HCT116 (cell line): ENCODE measurements at regions not wholly inside any gene's neighbourhood (a gene's known extent, or its start where the extent isn't known, plus 50 kb on each side); places are given as distances from the start of the nearest gene placed in this dataset.

Experiments used
- ATAC-seq: fragments of 200-7000 bp; cut with Tn5 transposase; 2 replicates; pipeline ENCODE4 v1.9.1; 2020; ENCODE audit warnings: mild to moderate bottlenecking, moderate library complexity
- BruUV-seq: library from RNA; stranded (reverse); fragments of 400-500 nt; replicated peaks from 2 replicates; lab custom pipeline; 2021; lab: Mats Ljungman, UMichigan
- CTCF ChIA-PET: fragments of 300-600 bp; sonication (Branson Sonifier 250); formaldehyde crosslinking; loops from one replicate; lab custom pipeline; 2021; ENCODE audit warnings: antibody characterized with exemption; lab: Charles Lee
- POLR2A ChIA-PET: fragments of 300-600, 350-600 bp; sonication (Branson Sonifier 250); formaldehyde crosslinking; loops from one replicate; lab custom pipeline; 2021; ENCODE audit warnings: antibody characterized with exemption; lab: Charles Lee
- RAD21 ChIA-PET, 2 experiments: fragments of 300-600 bp; sonication (Branson Sonifier 250); formaldehyde crosslinking; loops; one replicate each; lab custom pipeline; 2023; ENCODE audit warnings: low total read pairs in 2 of 2; ENCODE audit not compliant: uncharacterized antibody in 2 of 2, unreplicated experiment in 2 of 2, low non-redundant PET in 1 of 2; lab: Charles Lee
- DNase-seq: peaks from one replicate; pipeline ENCODE4 v3.0.0-alpha.2; 2010; ENCODE audit warnings: low read depth, low spot score
- H2AFZ ChIP-seq: fragments of 200-600 bp; shearing (Covaris generic), sonication (generic); 2 replicates; pipeline ENCODE4 v1.6.1; 2017; ENCODE audit warnings: low read depth, mixed run types, mixed read lengths, antibody characterized with exemption, low read length; ENCODE audit not compliant: poor library complexity, severe bottlenecking
- H3K27ac ChIP-seq: 2 replicates; pipeline ENCODE4 v1.5.1; 2012; ENCODE audit warnings: low read depth, low read length
- H3K27me3 ChIP-seq: fragments of 200-600 bp; sonication (generic); 2 replicates; pipeline ENCODE4 v1.6.1; 2016; ENCODE audit warnings: mixed run types, low read length, mixed read lengths; ENCODE audit not compliant: insufficient read depth
- H3K36me3 ChIP-seq, 2 experiments: fragments of 200-500 bp in 1 of 2; fragments of 200-600 bp in 1 of 2; sonication (Bioruptor generic) in 1 of 2; sonication (generic) in 1 of 2; 2 replicates each; pipeline versions ENCODE4 v1.5.1 to v1.6.1; 2014 to 2016; ENCODE audit warnings: low read length in 2 of 2, inconsistent platforms in 1 of 2, mixed read lengths in 1 of 2, mixed run types in 1 of 2; ENCODE audit not compliant: insufficient read depth in 2 of 2, control insufficient read depth in 1 of 2
- H3K4me1 ChIP-seq, 2 experiments: fragments of 200-600 bp in 1 of 2; sonication (generic) in 1 of 2; 2 replicates each; pipeline versions ENCODE4 v1.5.1 to v1.6.1; 2012 to 2017; ENCODE audit warnings: low read length in 2 of 2, inconsistent platforms in 1 of 2, mild to moderate bottlenecking in 1 of 2, mixed read lengths in 1 of 2, mixed run types in 1 of 2, moderate library complexity in 1 of 2; ENCODE audit not compliant: insufficient read depth in 2 of 2, control insufficient read depth in 1 of 2
- H3K4me2 ChIP-seq: fragments of 200-600 bp; sonication (generic); 2 replicates; pipeline ENCODE4 v1.6.1; 2017; ENCODE audit warnings: mixed run types, low read length, mixed read lengths
- H3K4me3 ChIP-seq, 2 experiments: fragments of 200-600 bp in 1 of 2; sonication (generic) in 1 of 2; replicated peaks in 1 of 2; 2 replicates each; pipeline ENCODE4 v1.5.1; 2011 to 2016; ENCODE audit warnings: low read length in 2 of 2, control low read depth in 1 of 2, low read depth in 1 of 2, mild to moderate bottlenecking in 1 of 2, mixed read lengths in 1 of 2, mixed run types in 1 of 2
- H3K79me2 ChIP-seq: fragments of 200-600 bp; sonication (generic); 2 replicates; pipeline ENCODE4 v1.6.1; 2017; ENCODE audit warnings: mild to moderate bottlenecking, mixed run types, low read length, moderate library complexity, mixed read lengths; ENCODE audit not compliant: insufficient read depth
- H3K9ac ChIP-seq: fragments of 200-600 bp; sonication (generic); 2 replicates; pipeline ENCODE4 v1.6.1; 2016; ENCODE audit warnings: low read length, mixed read lengths
- H3K9me2 ChIP-seq: fragments of 200-600 bp; sonication (generic), shearing (Covaris generic); 2 replicates; pipeline ENCODE4 v1.6.1; 2017; ENCODE audit warnings: mixed run types, mild to moderate bottlenecking, moderate library complexity; ENCODE audit not compliant: insufficient read depth
- H3K9me3 ChIP-seq, 2 experiments: fragments of 200-500 bp in 1 of 2; fragments of 200-600 bp in 1 of 2; sonication (Bioruptor generic) in 1 of 2; sonication (generic) in 1 of 2; 2 replicates each; pipeline ENCODE4 v1.6.1; 2014 to 2017; ENCODE audit warnings: low read length in 2 of 2, mixed read lengths in 2 of 2, inconsistent platforms in 1 of 2, low read depth in 1 of 2, mild to moderate bottlenecking in 1 of 2, mixed run types in 1 of 2, moderate library complexity in 1 of 2; ENCODE audit not compliant: control insufficient read depth in 1 of 2, insufficient read depth in 1 of 2
- H4K20me1 ChIP-seq: fragments of 200-600 bp; sonication (generic), shearing (Covaris generic); 2 replicates; pipeline ENCODE4 v1.6.1; 2017; ENCODE audit warnings: mixed run types, mild to moderate bottlenecking, moderate library complexity; ENCODE audit not compliant: insufficient read depth
- CBX3 ChIP-seq: IDR thresholded peaks from 2 replicates; pipeline ENCODE4 v1.6.1; 2012; ENCODE audit warnings: low read depth
- CEBPB ChIP-seq: IDR thresholded peaks from 2 replicates; pipeline ENCODE4 v1.6.1; 2012; ENCODE audit warnings: low read depth
- CTCF ChIP-seq, 3 experiments: fragments of 200-600 bp in 1 of 3; sonication (generic) in 1 of 3; IDR thresholded peaks in 2 of 3; conservative IDR thresholded peaks in 1 of 3; 2 replicates each; pipeline ENCODE4 v1.5.1; 2012 to 2017; ENCODE audit warnings: low read depth in 2 of 3, low read length in 2 of 3, antibody characterized with exemption in 1 of 3, borderline replicate concordance in 1 of 3, control low read depth in 1 of 3, mild to moderate bottlenecking in 1 of 3, mixed read lengths in 1 of 3, mixed run types in 1 of 3, moderate library complexity in 1 of 3; ENCODE audit not compliant: insufficient read depth in 1 of 3
- EGR1 ChIP-seq: IDR thresholded peaks from 2 replicates; pipeline ENCODE4 v1.6.1; 2012; ENCODE audit warnings: low read depth
- ELF1 ChIP-seq: IDR thresholded peaks from 2 replicates; pipeline ENCODE4 v1.6.1; 2012; ENCODE audit warnings: low read depth, borderline replicate concordance
- EZH2 ChIP-seq: fragments of 200-600 bp; sonication (generic); IDR thresholded peaks from 2 replicates; pipeline ENCODE4 v1.6.1; 2017; ENCODE audit warnings: antibody characterized with exemption, mixed run types
- EZH2phosphoT487 ChIP-seq: fragments of 200-600 bp; IDR thresholded peaks from 2 replicates; pipeline ENCODE4 v1.6.1; 2018; ENCODE audit warnings: antibody characterized with exemption, borderline replicate concordance
- FOSL1 ChIP-seq: IDR thresholded peaks from 2 replicates; pipeline ENCODE4 v1.6.1; 2012; ENCODE audit warnings: low read depth
- MAX ChIP-seq: IDR thresholded peaks from 2 replicates; pipeline ENCODE4 v1.6.1; 2012
- POLR2A ChIP-seq: IDR thresholded peaks from 2 replicates; pipeline ENCODE4 v1.7.0; 2011; ENCODE audit warnings: borderline replicate concordance; ENCODE audit not compliant: insufficient read depth, insufficient read length; ENCODE audit errors: extremely low read depth
- POLR2AphosphoS5 ChIP-seq: IDR thresholded peaks from 2 replicates; pipeline ENCODE4 v1.6.1; 2011; ENCODE audit warnings: mild to moderate bottlenecking, low read depth, low read length, moderate library complexity
- RAD21 ChIP-seq: IDR thresholded peaks from 2 replicates; pipeline ENCODE4 v1.6.1; 2012; ENCODE audit warnings: low read depth, mild to moderate bottlenecking
- REST ChIP-seq: IDR thresholded peaks from 2 replicates; pipeline ENCODE4 v1.6.1; 2012; ENCODE audit warnings: low read depth
- SIN3A ChIP-seq: IDR thresholded peaks from 2 replicates; pipeline ENCODE4 v1.6.1; 2012; ENCODE audit warnings: low read depth
- SP1 ChIP-seq: IDR thresholded peaks from 2 replicates; pipeline ENCODE4 v1.6.1; 2012; ENCODE audit warnings: low read depth
- SRF ChIP-seq: IDR thresholded peaks from 2 replicates; pipeline ENCODE4 v1.6.1; 2012; ENCODE audit warnings: low read depth
- TCF7L2 ChIP-seq: IDR thresholded peaks from 2 replicates; pipeline ENCODE4 v1.7.0; 2011; ENCODE audit warnings: borderline replicate concordance, inconsistent platforms; ENCODE audit not compliant: insufficient read depth, insufficient read length; ENCODE audit errors: extremely low read depth
- YY1 ChIP-seq: IDR thresholded peaks from 2 replicates; pipeline ENCODE4 v1.6.1; 2011; ENCODE audit warnings: low read length, low read depth, moderate library complexity, mild to moderate bottlenecking; ENCODE audit not compliant: insufficient replicate concordance; ENCODE audit errors: extremely low read depth
- ZBTB33 ChIP-seq: IDR thresholded peaks from 2 replicates; pipeline ENCODE4 v1.6.1; 2011; ENCODE audit warnings: mild to moderate bottlenecking, low read length, moderate library complexity; ENCODE audit not compliant: insufficient replicate concordance; ENCODE audit errors: extremely low read depth
- ZFX ChIP-seq: fragments of 450-650 bp; IDR thresholded peaks from 2 replicates; pipeline ENCODE4 v1.6.1; 2017
- ZNF274 ChIP-seq: fragments of 200-500 bp; sonication (Bioruptor generic); IDR thresholded peaks from 2 replicates; pipeline ENCODE4 v1.6.1; 2014; ENCODE audit warnings: mild to moderate bottlenecking, low read depth, low read length, inconsistent platforms
- intact Hi-C: fragments of 100-400 bp; cut with micrococcal nuclease; formaldehyde crosslinking; loops from 2 replicates; pipeline ENCODE4 v1.10.0; 2022

GRCh38 chr3:23668430-23668904 lies 137.3 kb upstream of the UBE2E1 start:
- ChIA-PET RAD21 (no interaction called here), CTCF (interaction anchor here (1.4 kb wide), 1 partner anchor 17 kb away, joined by 4 read pairs; no protein-coding TSS in a partner anchor), POLR2A (interaction anchor here (0.8 to 1.7 kb wide), 7 partner anchors 9 to 173 kb away, joined by 3 to 5 read pairs (median 3); no protein-coding TSS in a partner anchor)
- ATAC-seq (peak; percentile 76), DNase-seq (peak; percentile 95)
- H3K4me2 ChIP-seq, result peak overlapping the region; percentile 75
- no peaks in the 10 kb centered on the region for H3K9me2 ChIP-seq
- H3K79me2 ChIP-seq, result no peaks in the 10 kb centered on the region
- H3K27me3 ChIP-seq, result no peaks in the 10 kb centered on the region
- H3K27ac ChIP-seq, result peak overlapping the region; percentile 76
- H3K9me3 ChIP-seq, result no peaks in the 10 kb centered on the region
- peak overlapping the region; percentile 50 for H3K9ac ChIP-seq
- H3K4me3 ChIP-seq, result peak overlapping the region in 1 of 2 experiments; percentile 35; a peak in 2 of 4 replicates
- H3K4me1 ChIP-seq, result peaks cover 38 to 86% of the 10 kb centered on the region in 2 experiments
- intact Hi-C loops, result loop anchor here (5.0 kb wide), 1 partner anchor 74 kb away; no protein-coding TSS in a partner anchor
- BruUV-seq, result no TSS peak
- H3K36me3 ChIP-seq, result no peaks in the 10 kb centered on the region
- peak overlapping the region; percentile 90 for H2AFZ ChIP-seq
- H4K20me1 ChIP-seq, result no peaks in the 10 kb centered on the region
- no peak for TF ChIP-seq REST
- peak; percentile 42 for TF ChIP-seq ZBTB33
- TF ChIP-seq ZNF274, result no peak
- no peak for TF ChIP-seq CTCF (IDR thresholded peaks at IDR 0.05 in 2 of 3, conservative IDR thresholded peaks at IDR 0.05 in 1 of 3; ENCODE audit: borderline replicate concordance in 1 of 3, insufficient read depth in 1 of 3, low read depth in 2 of 3, low read length in 2 of 3)
- peak; percentile 80 for TF ChIP-seq MAX
- TF ChIP-seq SRF, result peak; percentile 40; the same call in 1 of the 2 replicates
- TF ChIP-seq FOSL1, result peak; percentile 96
- TF ChIP-seq CEBPB, result peak; percentile 92
- TF ChIP-seq ELF1, result no peak; the same call in 1 of the 2 replicates
- TF ChIP-seq EZH2phosphoT487, result no peak
- TF ChIP-seq RAD21, result peak; percentile 42
- peak; percentile 92 for TF ChIP-seq SP1
- TF ChIP-seq EZH2, result no peak
- peak; percentile 10 for TF ChIP-seq YY1
- peak; percentile 84 for TF ChIP-seq SIN3A
- TF ChIP-seq EGR1, result no peak; the same call in 1 of the 2 replicates
- peak; percentile 59 for TF ChIP-seq POLR2AphosphoS5
- TF ChIP-seq CBX3, result peak; percentile 85
- peak; percentile 97 for TF ChIP-seq TCF7L2
- no peak for TF ChIP-seq POLR2A
- no peak for TF ChIP-seq ZFX
